SK-N-MC (cell line): ENCODE measurements at regions not wholly inside any gene's neighbourhood (a gene's known extent, or its start where the extent isn't known, plus 50 kb on each side); places are given as distances from the start of the nearest gene placed in this dataset.

ENCODE experiments used
- DNase-seq: peaks from one replicate; pipeline ENCODE4 v3.0.0-alpha.2; 2011; ENCODE audit warnings: low read depth, low spot score
- H3K27ac ChIP-seq: fragments of 200-600 bp; sonication (generic); 2 replicates; pipeline ENCODE4 v1.5.1; 2016; ENCODE audit warnings: mixed run types
- H3K36me3 ChIP-seq: fragments of 200-600 bp; sonication (generic); 2 replicates; pipeline ENCODE4 v1.6.1; 2017; ENCODE audit warnings: antibody characterized with exemption, low read length, mixed read lengths; ENCODE audit not compliant: insufficient read depth
- H3K4me3 ChIP-seq: fragments of 200-600 bp; sonication (generic); 2 replicates; pipeline ENCODE4 v1.5.1; 2016
- H3K9ac ChIP-seq: fragments of 200-600 bp; sonication (generic); 2 replicates; pipeline ENCODE4 v1.8.0; 2017; ENCODE audit warnings: mixed run types, mixed read lengths; ENCODE audit not compliant: insufficient read length
- H3K9me3 ChIP-seq: fragments of 200-600 bp; sonication (generic); 2 replicates; pipeline ENCODE4 v1.6.1; 2017; ENCODE audit warnings: low read depth, mild to moderate bottlenecking, antibody characterized with exemption, low read length, moderate library complexity, mixed read lengths
- EZH2 ChIP-seq: fragments of 200-600 bp; sonication (generic); IDR thresholded peaks from one replicate; pipeline ENCODE4 v1.6.1; 2017; ENCODE audit warnings: antibody characterized with exemption
- FOXP2 ChIP-seq: optimal IDR thresholded peaks from 2 replicates; pipeline ENCODE3; 2011; ENCODE audit warnings: mild to moderate bottlenecking, moderate library complexity; ENCODE audit not compliant: insufficient read depth; ENCODE audit errors: extremely low read length, control extremely low read depth
- POLR2AphosphoS5 ChIP-seq: IDR thresholded peaks from 2 replicates; pipeline ENCODE4 v1.6.1; 2012; ENCODE audit warnings: mild to moderate bottlenecking, low read depth, low read length, borderline replicate concordance

GRCh38 chr20:24289737-24290481, 179.5 kb upstream of the SYNDIG1 start:
- no peaks in the 10 kb centered on the region for H3K9me3 ChIP-seq
- DNase-seq = no peak
- H3K4me3 ChIP-seq = no peak overlapping the region
- no peaks in the 10 kb centered on the region for H3K36me3 ChIP-seq
- H3K27ac ChIP-seq = no peak overlapping the region
- TF ChIP-seq POLR2AphosphoS5 = no peak
- H3K9ac ChIP-seq = no peak overlapping the region

GRCh38 chr20:24283186-24283585, 186.2 kb upstream of the SYNDIG1 start:
- Histone ChIP-seq H3K36me3 (no peaks in the 10 kb centered on the region), H3K4me3 (no peak overlapping the region), H3K27ac (no peak overlapping the region), H3K9me3 (no peaks in the 10 kb centered on the region), H3K9ac (no peak overlapping the region)
- no peak for TF ChIP-seq EZH2
- no peak for DNase-seq

DNA sequence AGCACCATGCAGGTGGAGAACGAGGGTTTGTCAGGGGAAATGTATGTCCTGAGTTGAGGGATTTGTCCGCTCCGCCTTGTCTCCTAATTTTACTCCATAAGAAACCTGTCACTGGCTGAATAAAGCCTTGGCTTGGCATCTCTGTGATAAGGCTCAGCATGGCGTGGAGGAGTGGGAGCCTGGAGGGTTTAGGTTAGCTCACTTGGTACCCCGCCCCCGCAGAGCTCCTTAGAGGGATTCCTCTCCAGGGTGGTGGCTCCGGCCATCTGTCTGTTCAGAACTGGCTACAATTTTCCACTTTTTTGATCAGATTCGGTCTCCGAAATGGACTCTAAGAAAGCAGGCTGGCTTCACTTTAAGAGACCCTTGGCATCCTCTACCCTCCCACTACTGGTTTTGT, 192.2 kb upstream of the SYNDIG1 start:
- H3K27ac ChIP-seq = no peak overlapping the region
- no peak overlapping the region for H3K4me3 ChIP-seq
- H3K9ac ChIP-seq = no peak overlapping the region
- no peaks in the 10 kb centered on the region for H3K9me3 ChIP-seq
- H3K36me3 ChIP-seq = no peaks in the 10 kb centered on the region
- DNase-seq = no peak
- no peak for TF ChIP-seq POLR2AphosphoS5
- no peak for TF ChIP-seq FOXP2
- TF ChIP-seq EZH2 = no peak

DNA sequence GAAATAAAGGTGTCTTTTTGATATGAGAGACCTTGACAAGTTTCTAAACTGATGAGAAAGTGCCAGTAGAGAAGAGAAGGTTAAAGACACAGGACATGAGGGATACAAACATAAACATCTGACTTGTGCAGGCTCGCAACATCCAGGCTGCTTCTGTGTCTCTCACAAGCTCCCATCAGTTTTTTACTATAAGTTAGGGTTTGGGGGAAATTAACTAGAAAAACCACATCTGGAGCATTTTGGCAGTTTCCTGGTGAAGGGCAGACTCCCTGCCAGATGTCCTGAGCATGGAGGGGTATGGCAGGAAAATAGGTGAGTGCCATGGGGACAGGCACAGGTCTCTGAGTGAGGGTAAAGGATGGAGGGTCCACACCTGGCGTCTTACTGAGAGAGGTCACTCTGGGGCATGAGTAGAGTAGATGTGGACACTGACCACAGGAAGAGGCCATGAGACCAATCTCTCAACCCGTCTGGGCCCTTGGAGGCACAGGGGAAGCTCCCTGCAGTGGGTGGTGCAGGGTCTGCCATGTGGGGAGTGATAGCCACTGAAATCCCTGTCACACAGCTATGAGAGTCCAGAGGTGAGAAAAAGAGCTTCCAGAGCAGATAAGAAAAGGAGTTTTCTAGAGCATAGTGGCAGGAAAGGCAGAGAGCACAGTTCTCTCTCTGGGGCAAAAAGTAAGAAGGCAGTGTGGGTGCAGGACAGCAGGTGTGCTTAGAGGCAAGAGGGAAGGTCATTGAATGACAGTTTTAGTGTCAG, 193.3 kb upstream of the SYNDIG1 start:
- no peak overlapping the region for H3K4me3 ChIP-seq
- no peak overlapping the region for H3K27ac ChIP-seq
- H3K36me3 ChIP-seq = no peaks in the 10 kb centered on the region
- no peak for TF ChIP-seq FOXP2
- TF ChIP-seq POLR2AphosphoS5 = no peak
- TF ChIP-seq EZH2 = no peak
- H3K9me3 ChIP-seq = no peaks in the 10 kb centered on the region
- no peak overlapping the region for H3K9ac ChIP-seq
- no peak for DNase-seq

DNA sequence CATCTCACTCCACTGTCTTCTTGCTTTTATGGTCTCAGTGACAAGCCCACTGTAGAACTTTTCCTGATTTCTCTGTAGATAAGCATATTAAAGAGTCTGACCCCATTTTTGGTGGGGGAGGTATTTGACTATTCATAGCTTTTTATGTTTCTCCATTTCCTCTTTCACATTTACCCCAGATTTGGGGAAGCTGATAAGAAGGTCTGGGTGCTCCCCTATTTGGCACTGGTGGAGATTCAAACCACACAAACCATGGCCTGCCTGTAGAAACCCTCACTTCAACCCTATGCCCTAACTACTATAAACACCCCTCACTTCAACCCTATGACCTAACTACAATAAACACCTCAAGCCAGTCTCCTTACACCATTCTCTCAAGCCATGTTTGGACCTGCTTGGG, 196.2 kb upstream of the SYNDIG1 start:
- no peaks in the 10 kb centered on the region for H3K36me3 ChIP-seq
- no peak for DNase-seq
- TF ChIP-seq EZH2 = no peak
- TF ChIP-seq POLR2AphosphoS5 = no peak
- TF ChIP-seq FOXP2 = no peak
- no peak overlapping the region for H3K4me3 ChIP-seq
- H3K9ac ChIP-seq = no peak overlapping the region
- H3K27ac ChIP-seq = no peak overlapping the region
- H3K9me3 ChIP-seq = no peaks in the 10 kb centered on the region

- Histone ChIP-seq H3K4me3 (no peak overlapping the region), H3K27ac (no peak overlapping the region), H3K9me3 (no peaks in the 10 kb centered on the region), H3K9ac (no peak overlapping the region), H3K36me3 (no peaks in the 10 kb centered on the region)
- no peak for DNase-seq
- TF ChIP-seq EZH2 (no peak), FOXP2 (no peak), POLR2AphosphoS5 (no peak)
Measured at GRCh38 chr20:24261351-24261750, 208.1 kb upstream of the SYNDIG1 start.

DNA sequence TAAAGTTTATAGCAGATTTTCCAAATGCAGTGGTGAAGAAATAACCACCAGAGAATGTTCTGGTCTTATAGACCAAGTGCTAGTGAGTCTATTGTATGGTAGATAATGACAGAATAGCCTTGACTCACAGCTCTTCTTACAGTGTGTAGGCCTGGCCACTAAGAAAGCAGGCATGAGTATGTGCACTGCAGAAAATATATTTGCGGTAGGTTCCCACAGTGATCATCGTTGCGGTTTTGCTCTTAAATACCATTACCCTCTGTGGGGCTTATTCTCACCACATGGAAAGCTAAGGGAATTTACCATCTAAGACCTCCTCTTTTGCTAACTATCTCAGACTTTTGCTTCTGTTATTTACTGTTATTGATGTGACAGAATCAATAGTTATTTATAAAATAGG, 212.3 kb upstream of the SYNDIG1 start:
- no peak overlapping the region for H3K27ac ChIP-seq
- no peak overlapping the region for H3K4me3 ChIP-seq
- H3K9me3 ChIP-seq = no peaks in the 10 kb centered on the region
- H3K9ac ChIP-seq = no peak overlapping the region
- H3K36me3 ChIP-seq = no peaks in the 10 kb centered on the region
- DNase-seq = no peak
- TF ChIP-seq FOXP2 = no peak
- no peak for TF ChIP-seq POLR2AphosphoS5
- TF ChIP-seq EZH2 = no peak

- TF ChIP-seq POLR2AphosphoS5 = no peak
- no peak for TF ChIP-seq FOXP2
- TF ChIP-seq EZH2 = no peak
- no peak for DNase-seq
- Histone ChIP-seq H3K36me3 (no peaks in the 10 kb centered on the region), H3K9ac (no peak overlapping the region), H3K27ac (no peak overlapping the region), H3K4me3 (no peak overlapping the region), H3K9me3 (no peaks in the 10 kb centered on the region)
Measured at GRCh38 chr20:24256307-24256706, 213.1 kb upstream of the SYNDIG1 start.

GRCh38 chr20:24254480-24254879, 214.9 kb upstream of the SYNDIG1 start:
- H3K36me3 ChIP-seq = no peaks in the 10 kb centered on the region
- no peak overlapping the region for H3K27ac ChIP-seq
- no peak overlapping the region for H3K9ac ChIP-seq
- H3K9me3 ChIP-seq = no peaks in the 10 kb centered on the region
- no peak for DNase-seq
- H3K4me3 ChIP-seq = no peak overlapping the region
- TF ChIP-seq EZH2 (no peak), FOXP2 (no peak), POLR2AphosphoS5 (no peak)
